ENCODE measurements at regions not wholly inside any gene's neighbourhood (a gene's known extent, or its start where the extent isn't known, plus 50 kb on each side); places are given as distances from the start of the nearest gene placed in this dataset.

- no peaks in the 10 kb centered on the region for H3K36me3 Mint-ChIP-seq (ENCODE audit: low read depth)
- DNase-seq (ENCODE audit: low spot score): peak; percentile 48
- peaks cover 11% of the 10 kb centered on the region for H3K9me3 Mint-ChIP-seq (ENCODE audit: low read depth)
- no peaks in the 10 kb centered on the region for H3K4me1 Mint-ChIP-seq (ENCODE audit: low read depth)
- H3K4me3 Mint-ChIP-seq (ENCODE audit: unreplicated experiment): no peak overlapping the region
- no peak overlapping the region for H3K27ac Mint-ChIP-seq (ENCODE audit: unreplicated experiment)
- peaks cover 4% of the 10 kb centered on the region for H3K27me3 Mint-ChIP-seq (ENCODE audit: low read depth)
- TF ChIP-seq CTCF (IDR thresholded peaks at IDR 0.05): no peak
Observed at GRCh38 chr11:70775386-70776075, 377.2 kb downstream of the CTTN start.

- no peak overlapping the region for H3K27ac Mint-ChIP-seq (ENCODE audit: unreplicated experiment)
- TF ChIP-seq CTCF (IDR thresholded peaks at IDR 0.05): no peak
- no peaks in the 10 kb centered on the region for H3K36me3 Mint-ChIP-seq (ENCODE audit: low read depth)
- no peaks in the 10 kb centered on the region for H3K4me1 Mint-ChIP-seq (ENCODE audit: low read depth)
- H3K4me3 Mint-ChIP-seq (ENCODE audit: unreplicated experiment): no peak overlapping the region
- no peak for DNase-seq (ENCODE audit: low spot score)
- peaks cover 11% of the 10 kb centered on the region for H3K9me3 Mint-ChIP-seq (ENCODE audit: low read depth)
- H3K27me3 Mint-ChIP-seq (ENCODE audit: low read depth): peaks cover 4% of the 10 kb centered on the region
Observed at GRCh38 chr11:70776914-70777532, 378.7 kb downstream of the CTTN start.

- Mint-ChIP-seq H3K9me3 (ENCODE audit: low read depth) (peaks cover 2% of the 10 kb centered on the region), H3K4me3 (ENCODE audit: unreplicated experiment) (no peak overlapping the region), H3K36me3 (ENCODE audit: low read depth) (no peaks in the 10 kb centered on the region), H3K27ac (ENCODE audit: unreplicated experiment) (no peak overlapping the region), H3K27me3 (ENCODE audit: low read depth) (no peaks in the 10 kb centered on the region), H3K4me1 (ENCODE audit: low read depth) (no peaks in the 10 kb centered on the region)
- DNase-seq (ENCODE audit: low spot score): no peak
- TF ChIP-seq CTCF (IDR thresholded peaks at IDR 0.05): no peak
Observed at GRCh38 chr11:70778883-70779282, 380.6 kb downstream of the CTTN start.

GRCh38 chr11:70779433-70780245, 381.3 kb downstream of the CTTN start:
- DNase-seq (ENCODE audit: low spot score): no peak
- no peaks in the 10 kb centered on the region for H3K27me3 Mint-ChIP-seq (ENCODE audit: low read depth)

More at GRCh38 chr11:70779433-70780245, 381.3 kb downstream of the CTTN start:
- Mint-ChIP-seq H3K36me3 (ENCODE audit: low read depth) (no peaks in the 10 kb centered on the region), H3K4me1 (ENCODE audit: low read depth) (no peaks in the 10 kb centered on the region), H3K4me3 (ENCODE audit: unreplicated experiment) (no peak overlapping the region), H3K27ac (ENCODE audit: unreplicated experiment) (no peak overlapping the region), H3K9me3 (ENCODE audit: low read depth) (no peaks in the 10 kb centered on the region)
- no peak for TF ChIP-seq CTCF (IDR thresholded peaks at IDR 0.05)

Data from chondrocyte (in vitro differentiated cells).